Neural progenitor cell (in vitro differentiated cells): ENCODE measurements at regions not wholly inside any gene's neighbourhood (a gene's known extent, or its start where the extent isn't known, plus 50 kb on each side); places are given as distances from the start of the nearest gene placed in this dataset.

Experiments
- DNase-seq: peaks from one replicate; pipeline ENCODE4 v3.0.0-alpha.2; 2016; ENCODE audit warnings: low spot score
- H2AFZ ChIP-seq: fragments of 200-600 bp; sonication (generic); replicated peaks from 2 replicates; pipeline ENCODE4 v1.6.1; 2016; ENCODE audit warnings: antibody characterized with exemption
- H3F3A ChIP-seq: fragments of 200-600 bp; sonication (generic); 2 replicates; pipeline ENCODE4 v1.6.1; 2016; ENCODE audit warnings: antibody characterized with exemption, low read depth
- H3K27ac ChIP-seq: fragments of 200-600 bp; sonication (generic); 2 replicates; pipeline ENCODE4 v1.5.1; 2016; ENCODE audit warnings: mild to moderate bottlenecking
- H3K27me3 ChIP-seq: fragments of 200-600 bp; sonication (generic); 2 replicates; pipeline ENCODE4 v1.6.1; 2016; ENCODE audit warnings: mild to moderate bottlenecking, moderate library complexity
- H3K36me3 ChIP-seq: fragments of 200-600 bp; sonication (generic); 2 replicates; pipeline ENCODE4 v1.5.1; 2016
- H3K4me1 ChIP-seq: fragments of 200-600 bp; sonication (generic); 2 replicates; pipeline ENCODE4 v1.6.1; 2016; ENCODE audit warnings: mixed run types
- H3K4me2 ChIP-seq: fragments of 200-600 bp; sonication (generic); 2 replicates; pipeline ENCODE4 v1.6.1; 2016
- H3K4me3 ChIP-seq: fragments of 200-600 bp; sonication (generic); 2 replicates; pipeline ENCODE4 v1.5.1; 2016
- H3K79me2 ChIP-seq: fragments of 200-600 bp; sonication (generic); 2 replicates; pipeline ENCODE4 v1.6.1; 2016; ENCODE audit warnings: low read depth
- H3K9ac ChIP-seq: fragments of 200-600 bp; sonication (generic); 2 replicates; pipeline ENCODE4 v1.6.1; 2016
- H3K9me3 ChIP-seq: fragments of 200-600 bp; sonication (generic); 2 replicates; pipeline ENCODE4 v1.5.1; 2016; ENCODE audit warnings: low read depth
- H4K20me1 ChIP-seq: fragments of 200-600 bp; sonication (generic); 2 replicates; pipeline ENCODE4 v1.6.1; 2016; ENCODE audit warnings: low read depth
- H3K27ac Mint-ChIP-seq: 3 replicates; pipeline ENCODE4 v1.8.0; 2021; ENCODE audit warnings: mixed read lengths
- H3K27me3 Mint-ChIP-seq: 2 replicates; pipeline ENCODE4 v1.8.0; 2022; ENCODE audit warnings: low read depth, mild to moderate bottlenecking, inconsistent platforms, moderate library complexity, mixed read lengths; ENCODE audit not compliant: insufficient read depth
- H3K36me3 Mint-ChIP-seq: 3 replicates; pipeline ENCODE4 v1.8.0; 2021; ENCODE audit warnings: mixed read lengths
- H3K4me1 Mint-ChIP-seq: 3 replicates; pipeline ENCODE4 v1.8.0; 2021; ENCODE audit warnings: mixed read lengths
- H3K4me3 Mint-ChIP-seq: 3 replicates; pipeline ENCODE4 v1.8.0; 2021; ENCODE audit warnings: mild to moderate bottlenecking, moderate library complexity, mixed read lengths
- H3K9me3 Mint-ChIP-seq: 3 replicates; pipeline ENCODE4 v1.8.0; 2020; ENCODE audit warnings: mixed read lengths
- EZH2 ChIP-seq: fragments of 200-600 bp; sonication (generic); IDR thresholded peaks from 2 replicates; pipeline ENCODE4 v1.6.1; 2017; ENCODE audit warnings: antibody characterized with exemption, mild to moderate bottlenecking, moderate library complexity
- EZH2phosphoT487 ChIP-seq: fragments of 200-600 bp; sonication (generic); IDR thresholded peaks from 2 replicates; pipeline ENCODE4 v1.6.1; 2017; ENCODE audit warnings: antibody characterized with exemption
- TF ChIP-seq, protein P1 (sequence below): fragments of 200-600 bp; sonication (generic); IDR thresholded peaks from 2 replicates; pipeline ENCODE4 v1.5.1; 2017; ENCODE audit warnings: antibody characterized with exemption, mild to moderate bottlenecking

DNA sequence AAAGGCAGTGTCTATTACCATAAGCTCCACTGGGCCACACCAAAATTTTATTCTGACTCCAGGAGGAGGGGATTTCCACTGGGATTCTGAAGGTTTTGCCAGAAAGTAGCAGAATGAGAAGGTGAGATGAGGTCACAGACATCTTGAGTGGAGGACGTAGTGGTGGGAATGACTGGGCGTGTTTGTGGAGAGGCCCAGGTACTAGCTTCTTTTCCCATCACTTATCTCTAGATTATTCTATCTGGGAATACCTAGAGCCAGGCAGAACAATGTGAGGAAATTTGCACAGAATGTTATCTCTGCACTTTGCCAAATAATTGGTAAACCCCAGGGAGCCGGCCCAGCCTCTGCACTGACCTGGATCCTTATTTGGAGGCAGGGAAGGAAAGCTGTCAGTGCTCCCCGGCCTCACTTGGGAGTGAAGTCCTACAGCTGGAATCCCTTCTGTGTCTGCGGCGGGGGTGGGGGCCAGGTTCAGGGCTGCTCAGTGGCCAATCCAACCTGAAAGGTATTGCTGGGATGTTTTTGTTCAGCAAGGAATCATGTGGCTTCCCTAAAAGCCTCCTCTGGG lies 129.4 kb downstream of the C12orf75 start:
- no peak overlapping the region for H3K4me3 ChIP-seq
- no peak overlapping the region for H3K4me2 ChIP-seq
- Mint-ChIP-seq H3K27me3 (peaks cover 2% of the 10 kb centered on the region), H3K4me3 (no peak overlapping the region), H3K36me3 (no peaks in the 10 kb centered on the region), H3K4me1 (peaks cover 8% of the 10 kb centered on the region), H3K9me3 (peaks cover 2% of the 10 kb centered on the region), H3K27ac (no peak overlapping the region)
- no peak overlapping the region for H2AFZ ChIP-seq
- H4K20me1 ChIP-seq, result no peaks in the 10 kb centered on the region
- TF ChIP-seq EZH2phosphoT487 (no peak), EZH2 (no peak)
- TF ChIP-seq, protein P1, sequence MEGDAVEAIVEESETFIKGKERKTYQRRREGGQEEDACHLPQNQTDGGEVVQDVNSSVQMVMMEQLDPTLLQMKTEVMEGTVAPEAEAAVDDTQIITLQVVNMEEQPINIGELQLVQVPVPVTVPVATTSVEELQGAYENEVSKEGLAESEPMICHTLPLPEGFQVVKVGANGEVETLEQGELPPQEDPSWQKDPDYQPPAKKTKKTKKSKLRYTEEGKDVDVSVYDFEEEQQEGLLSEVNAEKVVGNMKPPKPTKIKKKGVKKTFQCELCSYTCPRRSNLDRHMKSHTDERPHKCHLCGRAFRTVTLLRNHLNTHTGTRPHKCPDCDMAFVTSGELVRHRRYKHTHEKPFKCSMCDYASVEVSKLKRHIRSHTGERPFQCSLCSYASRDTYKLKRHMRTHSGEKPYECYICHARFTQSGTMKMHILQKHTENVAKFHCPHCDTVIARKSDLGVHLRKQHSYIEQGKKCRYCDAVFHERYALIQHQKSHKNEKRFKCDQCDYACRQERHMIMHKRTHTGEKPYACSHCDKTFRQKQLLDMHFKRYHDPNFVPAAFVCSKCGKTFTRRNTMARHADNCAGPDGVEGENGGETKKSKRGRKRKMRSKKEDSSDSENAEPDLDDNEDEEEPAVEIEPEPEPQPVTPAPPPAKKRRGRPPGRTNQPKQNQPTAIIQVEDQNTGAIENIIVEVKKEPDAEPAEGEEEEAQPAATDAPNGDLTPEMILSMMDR, result no peak
- no peaks in the 10 kb centered on the region for H3K27me3 ChIP-seq
- H3K27ac ChIP-seq, result no peak overlapping the region
- no peaks in the 10 kb centered on the region for H3K9me3 ChIP-seq
- no peaks in the 10 kb centered on the region for H3K79me2 ChIP-seq
- H3F3A ChIP-seq, result no peaks in the 10 kb centered on the region
- H3K36me3 ChIP-seq, result no peaks in the 10 kb centered on the region
- DNase-seq, result no peak
- H3K9ac ChIP-seq, result no peak overlapping the region
- H3K4me1 ChIP-seq, result no peaks in the 10 kb centered on the region

DNA sequence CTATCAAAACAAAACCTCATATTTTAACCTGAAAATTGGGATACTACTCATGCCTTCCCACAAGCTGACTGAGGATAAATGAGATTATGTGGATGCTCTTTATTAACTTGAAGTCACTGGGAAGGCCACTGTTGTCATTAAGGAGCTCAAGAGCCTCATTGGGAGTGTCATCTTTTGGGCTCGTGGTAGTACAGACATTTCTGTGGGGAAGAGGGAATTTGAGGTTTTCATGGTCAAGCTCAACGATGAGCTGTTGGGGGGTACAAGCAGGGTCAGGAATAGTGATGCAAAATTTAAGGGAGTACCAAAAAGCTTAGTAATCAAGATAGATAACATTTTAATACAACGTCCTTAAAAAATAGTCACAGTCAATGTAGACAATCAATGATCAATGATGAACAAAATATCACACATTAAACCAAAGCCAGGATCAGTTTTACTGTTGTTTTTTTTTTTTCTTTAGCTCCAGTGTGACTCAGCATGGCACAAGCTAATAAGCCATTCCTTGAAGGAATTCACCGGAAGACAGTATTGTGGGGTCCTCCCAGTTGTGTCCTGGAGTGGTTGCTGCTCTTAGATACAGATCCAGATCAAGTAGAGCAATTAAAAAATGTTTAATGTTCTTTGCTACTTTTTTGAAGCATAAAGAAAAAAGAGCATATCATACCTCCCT lies 130.9 kb downstream of the C12orf75 start:
- Histone ChIP-seq H3K9ac (no peak overlapping the region), H4K20me1 (no peaks in the 10 kb centered on the region), H2AFZ (no peak overlapping the region), H3F3A (peaks cover 2% of the 10 kb centered on the region), H3K27ac (no peak overlapping the region), H3K27me3 (no peaks in the 10 kb centered on the region), H3K4me3 (no peak overlapping the region), H3K36me3 (no peaks in the 10 kb centered on the region), H3K79me2 (no peaks in the 10 kb centered on the region), H3K9me3 (no peaks in the 10 kb centered on the region), H3K4me1 (no peaks in the 10 kb centered on the region), H3K4me2 (no peak overlapping the region)
- peaks cover 2% of the 10 kb centered on the region for H3K27me3 Mint-ChIP-seq
- H3K4me1 Mint-ChIP-seq, result peaks cover 8% of the 10 kb centered on the region
- DNase-seq, result no peak
- no peak overlapping the region for H3K4me3 Mint-ChIP-seq
- no peak overlapping the region for H3K27ac Mint-ChIP-seq
- peaks cover 2% of the 10 kb centered on the region for H3K9me3 Mint-ChIP-seq
- no peaks in the 10 kb centered on the region for H3K36me3 Mint-ChIP-seq
- TF ChIP-seq EZH2 (no peak), EZH2phosphoT487 (no peak)
- TF ChIP-seq, protein P1, result no peak

DNA sequence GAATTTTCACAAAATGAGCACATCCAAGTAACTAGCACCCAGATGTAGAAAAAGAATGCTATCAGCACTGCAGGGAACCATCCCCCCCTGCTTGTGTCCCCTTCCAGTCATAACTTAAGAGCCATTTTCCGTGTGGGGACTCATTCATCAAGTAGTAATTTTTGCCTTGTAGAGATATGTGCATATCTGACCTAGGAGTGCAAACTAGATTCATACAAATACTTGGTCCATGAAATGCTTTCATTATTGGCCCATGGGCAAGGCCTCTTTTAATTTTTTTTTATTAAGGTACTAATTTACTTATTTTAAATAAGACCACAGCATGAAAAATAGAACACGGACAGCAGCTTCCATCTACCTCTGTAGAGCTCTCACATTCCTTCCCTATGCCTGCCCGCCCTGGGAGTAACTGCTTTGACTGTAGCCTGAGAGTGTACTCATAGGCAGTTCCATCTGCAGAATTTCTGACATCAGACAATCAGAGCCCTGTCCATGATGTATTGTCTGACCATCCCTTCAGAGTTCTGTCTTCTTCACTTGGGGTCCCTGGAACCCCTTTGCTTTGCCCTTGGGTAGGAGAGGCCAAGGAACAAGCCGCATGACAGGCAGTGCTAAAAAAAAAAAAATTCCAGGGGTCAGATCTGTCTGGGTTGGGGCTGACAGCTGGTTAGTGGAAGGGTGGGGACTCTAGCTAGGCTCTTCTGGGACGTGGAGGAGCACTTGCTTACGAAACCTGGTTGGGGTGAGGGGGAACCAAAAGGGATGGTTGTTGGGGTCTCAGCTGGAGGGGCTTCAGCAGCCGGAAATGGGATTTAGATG lies 131.7 kb downstream of the C12orf75 start:
- no peak overlapping the region for H3K27ac Mint-ChIP-seq
- no peaks in the 10 kb centered on the region for H3K36me3 ChIP-seq
- DNase-seq, result no peak
- no peak overlapping the region for H3K4me3 Mint-ChIP-seq
- H3K4me3 ChIP-seq, result no peak overlapping the region
- no peak overlapping the region for H2AFZ ChIP-seq
- no peaks in the 10 kb centered on the region for H3K27me3 ChIP-seq
- no peak overlapping the region for H3K27ac ChIP-seq
- peaks cover 5% of the 10 kb centered on the region for H3K4me1 ChIP-seq
- TF ChIP-seq EZH2phosphoT487 (no peak), EZH2 (no peak)
- TF ChIP-seq, protein P1, result no peak
- no peak overlapping the region for H3K4me2 ChIP-seq
- H3K27me3 Mint-ChIP-seq, result peaks cover 2% of the 10 kb centered on the region
- H3K4me1 Mint-ChIP-seq, result peaks cover 14% of the 10 kb centered on the region
- no peak overlapping the region for H3K9ac ChIP-seq
- H3K9me3 ChIP-seq, result no peaks in the 10 kb centered on the region
- H3K36me3 Mint-ChIP-seq, result no peaks in the 10 kb centered on the region
- H3F3A ChIP-seq, result peaks cover 10% of the 10 kb centered on the region
- no peaks in the 10 kb centered on the region for H4K20me1 ChIP-seq
- H3K9me3 Mint-ChIP-seq, result no peaks in the 10 kb centered on the region
- no peaks in the 10 kb centered on the region for H3K79me2 ChIP-seq
